H1 (cell line): ENCODE measurements at regions not wholly inside any gene's neighbourhood (a gene's known extent, or its start where the extent isn't known, plus 50 kb on each side); places are given as distances from the start of the nearest gene placed in this dataset.

Experiments
- CTBP2 ChIP-seq: IDR thresholded peaks from 2 replicates; pipeline ENCODE4 v1.7.0; 2011; ENCODE audit warnings: borderline replicate concordance, mild to moderate bottlenecking, moderate library complexity, mixed read lengths, low read length; ENCODE audit not compliant: insufficient read depth, insufficient read length
- GABPA ChIP-seq: IDR thresholded peaks from 2 replicates; pipeline ENCODE4 v1.6.1; 2011; ENCODE audit warnings: mild to moderate bottlenecking, low read length, moderate library complexity, borderline replicate concordance; ENCODE audit not compliant: insufficient read depth
- RAD21 ChIP-seq, 2 experiments: IDR thresholded peaks in 1 of 2; conservative IDR thresholded peaks in 1 of 2; 2 replicates each; pipeline ENCODE4 v1.6.1; 2011; ENCODE audit warnings: low read depth in 2 of 2, low read length in 2 of 2, improper control_type of control experiment in 1 of 2, inconsistent platforms in 1 of 2, mild to moderate bottlenecking in 1 of 2, moderate library complexity in 1 of 2
- RNF2 ChIP-seq: fragments of 200-900, 300-1000 bp; sonication (generic); IDR thresholded peaks from 2 replicates; pipeline ENCODE4 v1.7.1; 2016; ENCODE audit warnings: borderline replicate concordance, low read depth, mild to moderate bottlenecking, antibody characterized with exemption, low read length; ENCODE audit not compliant: poor library complexity, severe bottlenecking; ENCODE audit errors: missing control alignments
- SIRT6 ChIP-seq: IDR thresholded peaks from one replicate; pipeline ENCODE4 v1.7.1; 2012; ENCODE audit warnings: low read length, inconsistent platforms
- TF ChIP-seq, protein P1 (sequence below): fragments of 300-600 bp; sonication (generic); IDR thresholded peaks from 2 replicates; pipeline ENCODE4 v1.7.1; 2012; ENCODE audit warnings: low read length, moderate library complexity, mild to moderate bottlenecking, inconsistent platforms; ENCODE audit not compliant: insufficient replicate concordance
- TF ChIP-seq, protein P2 (sequence below): IDR thresholded peaks from 2 replicates; pipeline ENCODE4 v1.6.1; 2012; ENCODE audit warnings: low read length, inconsistent platforms

DNA sequence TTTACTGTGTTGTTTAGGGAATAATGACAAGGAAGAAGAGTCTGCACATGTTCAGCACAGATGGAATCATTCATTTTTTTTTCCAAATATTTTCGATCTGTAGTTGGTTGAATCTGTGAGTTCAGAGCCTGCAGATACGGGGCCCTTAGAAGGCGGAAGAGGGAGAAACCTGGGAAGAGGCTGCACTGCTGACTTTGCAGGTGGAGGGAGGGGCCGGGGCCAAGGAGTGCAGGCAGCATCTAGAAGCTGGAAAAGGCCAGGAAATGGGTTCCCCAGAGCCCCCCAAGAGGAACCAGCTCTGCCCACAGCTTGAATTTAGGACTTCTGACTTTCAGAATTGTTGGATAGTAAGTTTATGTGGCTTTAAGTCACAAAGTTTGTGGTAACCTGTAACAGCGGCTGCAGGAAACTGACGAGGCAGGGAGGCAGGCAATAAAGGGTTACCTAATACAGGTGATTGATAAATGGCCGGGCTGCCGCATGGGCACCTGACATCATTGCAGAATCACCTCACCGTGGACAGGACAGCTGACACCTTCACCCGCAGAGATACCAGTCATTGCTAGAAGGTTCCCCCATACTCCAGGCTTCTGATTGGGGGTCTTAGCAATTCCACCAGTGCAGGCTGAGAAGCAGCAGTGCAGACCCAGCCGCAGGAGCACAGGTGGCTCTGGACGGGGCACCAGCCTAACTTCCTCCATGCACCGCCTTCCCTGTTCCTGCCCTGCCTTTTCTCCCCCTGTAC is 181.3 kb downstream of the IRF8 start (continued):
- TF ChIP-seq, protein P1, sequence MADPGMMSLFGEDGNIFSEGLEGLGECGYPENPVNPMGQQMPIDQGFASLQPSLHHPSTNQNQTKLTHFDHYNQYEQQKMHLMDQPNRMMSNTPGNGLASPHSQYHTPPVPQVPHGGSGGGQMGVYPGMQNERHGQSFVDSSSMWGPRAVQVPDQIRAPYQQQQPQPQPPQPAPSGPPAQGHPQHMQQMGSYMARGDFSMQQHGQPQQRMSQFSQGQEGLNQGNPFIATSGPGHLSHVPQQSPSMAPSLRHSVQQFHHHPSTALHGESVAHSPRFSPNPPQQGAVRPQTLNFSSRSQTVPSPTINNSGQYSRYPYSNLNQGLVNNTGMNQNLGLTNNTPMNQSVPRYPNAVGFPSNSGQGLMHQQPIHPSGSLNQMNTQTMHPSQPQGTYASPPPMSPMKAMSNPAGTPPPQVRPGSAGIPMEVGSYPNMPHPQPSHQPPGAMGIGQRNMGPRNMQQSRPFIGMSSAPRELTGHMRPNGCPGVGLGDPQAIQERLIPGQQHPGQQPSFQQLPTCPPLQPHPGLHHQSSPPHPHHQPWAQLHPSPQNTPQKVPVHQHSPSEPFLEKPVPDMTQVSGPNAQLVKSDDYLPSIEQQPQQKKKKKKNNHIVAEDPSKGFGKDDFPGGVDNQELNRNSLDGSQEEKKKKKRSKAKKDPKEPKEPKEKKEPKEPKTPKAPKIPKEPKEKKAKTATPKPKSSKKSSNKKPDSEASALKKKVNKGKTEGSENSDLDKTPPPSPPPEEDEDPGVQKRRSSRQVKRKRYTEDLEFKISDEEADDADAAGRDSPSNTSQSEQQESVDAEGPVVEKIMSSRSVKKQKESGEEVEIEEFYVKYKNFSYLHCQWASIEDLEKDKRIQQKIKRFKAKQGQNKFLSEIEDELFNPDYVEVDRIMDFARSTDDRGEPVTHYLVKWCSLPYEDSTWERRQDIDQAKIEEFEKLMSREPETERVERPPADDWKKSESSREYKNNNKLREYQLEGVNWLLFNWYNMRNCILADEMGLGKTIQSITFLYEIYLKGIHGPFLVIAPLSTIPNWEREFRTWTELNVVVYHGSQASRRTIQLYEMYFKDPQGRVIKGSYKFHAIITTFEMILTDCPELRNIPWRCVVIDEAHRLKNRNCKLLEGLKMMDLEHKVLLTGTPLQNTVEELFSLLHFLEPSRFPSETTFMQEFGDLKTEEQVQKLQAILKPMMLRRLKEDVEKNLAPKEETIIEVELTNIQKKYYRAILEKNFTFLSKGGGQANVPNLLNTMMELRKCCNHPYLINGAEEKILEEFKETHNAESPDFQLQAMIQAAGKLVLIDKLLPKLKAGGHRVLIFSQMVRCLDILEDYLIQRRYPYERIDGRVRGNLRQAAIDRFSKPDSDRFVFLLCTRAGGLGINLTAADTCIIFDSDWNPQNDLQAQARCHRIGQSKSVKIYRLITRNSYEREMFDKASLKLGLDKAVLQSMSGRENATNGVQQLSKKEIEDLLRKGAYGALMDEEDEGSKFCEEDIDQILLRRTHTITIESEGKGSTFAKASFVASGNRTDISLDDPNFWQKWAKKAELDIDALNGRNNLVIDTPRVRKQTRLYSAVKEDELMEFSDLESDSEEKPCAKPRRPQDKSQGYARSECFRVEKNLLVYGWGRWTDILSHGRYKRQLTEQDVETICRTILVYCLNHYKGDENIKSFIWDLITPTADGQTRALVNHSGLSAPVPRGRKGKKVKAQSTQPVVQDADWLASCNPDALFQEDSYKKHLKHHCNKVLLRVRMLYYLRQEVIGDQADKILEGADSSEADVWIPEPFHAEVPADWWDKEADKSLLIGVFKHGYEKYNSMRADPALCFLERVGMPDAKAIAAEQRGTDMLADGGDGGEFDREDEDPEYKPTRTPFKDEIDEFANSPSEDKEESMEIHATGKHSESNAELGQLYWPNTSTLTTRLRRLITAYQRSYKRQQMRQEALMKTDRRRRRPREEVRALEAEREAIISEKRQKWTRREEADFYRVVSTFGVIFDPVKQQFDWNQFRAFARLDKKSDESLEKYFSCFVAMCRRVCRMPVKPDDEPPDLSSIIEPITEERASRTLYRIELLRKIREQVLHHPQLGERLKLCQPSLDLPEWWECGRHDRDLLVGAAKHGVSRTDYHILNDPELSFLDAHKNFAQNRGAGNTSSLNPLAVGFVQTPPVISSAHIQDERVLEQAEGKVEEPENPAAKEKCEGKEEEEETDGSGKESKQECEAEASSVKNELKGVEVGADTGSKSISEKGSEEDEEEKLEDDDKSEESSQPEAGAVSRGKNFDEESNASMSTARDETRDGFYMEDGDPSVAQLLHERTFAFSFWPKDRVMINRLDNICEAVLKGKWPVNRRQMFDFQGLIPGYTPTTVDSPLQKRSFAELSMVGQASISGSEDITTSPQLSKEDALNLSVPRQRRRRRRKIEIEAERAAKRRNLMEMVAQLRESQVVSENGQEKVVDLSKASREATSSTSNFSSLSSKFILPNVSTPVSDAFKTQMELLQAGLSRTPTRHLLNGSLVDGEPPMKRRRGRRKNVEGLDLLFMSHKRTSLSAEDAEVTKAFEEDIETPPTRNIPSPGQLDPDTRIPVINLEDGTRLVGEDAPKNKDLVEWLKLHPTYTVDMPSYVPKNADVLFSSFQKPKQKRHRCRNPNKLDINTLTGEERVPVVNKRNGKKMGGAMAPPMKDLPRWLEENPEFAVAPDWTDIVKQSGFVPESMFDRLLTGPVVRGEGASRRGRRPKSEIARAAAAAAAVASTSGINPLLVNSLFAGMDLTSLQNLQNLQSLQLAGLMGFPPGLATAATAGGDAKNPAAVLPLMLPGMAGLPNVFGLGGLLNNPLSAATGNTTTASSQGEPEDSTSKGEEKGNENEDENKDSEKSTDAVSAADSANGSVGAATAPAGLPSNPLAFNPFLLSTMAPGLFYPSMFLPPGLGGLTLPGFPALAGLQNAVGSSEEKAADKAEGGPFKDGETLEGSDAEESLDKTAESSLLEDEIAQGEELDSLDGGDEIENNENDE, result no peak
- TF ChIP-seq SIRT6 (no peak), GABPA (no peak), CTBP2 (no peak), RAD21 (IDR thresholded peaks at IDR 0.05 in 1 of 2, conservative IDR thresholded peaks at IDR 0.05 in 1 of 2; ENCODE audit: low read depth in 2 of 2, low read length in 2 of 2) (no peak), RNF2 (no peak)
- TF ChIP-seq, protein P2, sequence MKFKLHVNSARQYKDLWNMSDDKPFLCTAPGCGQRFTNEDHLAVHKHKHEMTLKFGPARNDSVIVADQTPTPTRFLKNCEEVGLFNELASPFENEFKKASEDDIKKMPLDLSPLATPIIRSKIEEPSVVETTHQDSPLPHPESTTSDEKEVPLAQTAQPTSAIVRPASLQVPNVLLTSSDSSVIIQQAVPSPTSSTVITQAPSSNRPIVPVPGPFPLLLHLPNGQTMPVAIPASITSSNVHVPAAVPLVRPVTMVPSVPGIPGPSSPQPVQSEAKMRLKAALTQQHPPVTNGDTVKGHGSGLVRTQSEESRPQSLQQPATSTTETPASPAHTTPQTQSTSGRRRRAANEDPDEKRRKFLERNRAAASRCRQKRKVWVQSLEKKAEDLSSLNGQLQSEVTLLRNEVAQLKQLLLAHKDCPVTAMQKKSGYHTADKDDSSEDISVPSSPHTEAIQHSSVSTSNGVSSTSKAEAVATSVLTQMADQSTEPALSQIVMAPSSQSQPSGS, result no peak
